HepG2 (cell line): ENCODE measurements at regions not wholly inside any gene's neighbourhood (a gene's known extent, or its start where the extent isn't known, plus 50 kb on each side); places are given as distances from the start of the nearest gene placed in this dataset.

Source experiments
- ATAC-seq: fragments of 200-7000 bp; cut with Tn5 transposase; 3 replicates; pipeline ENCODE4 v1.9.1; 2020; ENCODE audit warnings: mild to moderate bottlenecking, moderate library complexity
- BruUV-seq: library from RNA; stranded (reverse); fragments of 400-500 nt; replicated peaks from 2 replicates; lab custom pipeline; 2021; lab: Mats Ljungman, UMichigan
- CTCF ChIA-PET: fragments of 300-600 bp; formaldehyde crosslinking; extraction: SDS; loops from one replicate; lab custom pipeline; 2021; ENCODE audit warnings: low total read pairs, inconsistent platforms, low intra/inter-chr PET ratio; lab: Yijun Ruan, JAX
- POLR2A ChIA-PET: fragments of 350-600 bp; sonication (Branson Sonifier 250); formaldehyde crosslinking; loops from one replicate; lab custom pipeline; 2020; ENCODE audit warnings: antibody characterized with exemption, inconsistent platforms; lab: Yijun Ruan, JAX
- DNase-seq: peaks from one replicate; pipeline ENCODE4 v3.0.0-alpha.2; 2015; ENCODE audit warnings: low spot score
- FAIRE-seq: peaks from 3 replicates; lab custom pipeline; 2011; peaks lifted over from hg19 to GRCh38; lab: Jason Lieb, UNC
- H2AFZ ChIP-seq: one replicate; pipeline ENCODE4 v1.6.1; 2011; ENCODE audit warnings: low read length, inconsistent platforms
- H3K27ac ChIP-seq: fragments of 300-600 bp; 3 replicates; pipeline ENCODE4 v1.8.0; 2011; ENCODE audit warnings: mixed run types, mild to moderate bottlenecking, mixed read lengths, low read length, inconsistent platforms; ENCODE audit not compliant: insufficient read depth; ENCODE audit errors: extremely low read length
- H3K27me3 ChIP-seq, 2 experiments: fragments of 200-600 bp in 1 of 2; 2 replicates in 1 of 2; 3 replicates in 1 of 2; pipeline versions ENCODE4 v1.6.0 to v1.8.0; 2011; ENCODE audit warnings: low read length in 2 of 2, mild to moderate bottlenecking in 2 of 2, moderate library complexity in 2 of 2, inconsistent platforms in 1 of 2; ENCODE audit not compliant: insufficient read depth in 2 of 2, control insufficient read depth in 1 of 2
- H3K36me3 ChIP-seq, 2 experiments: fragments of 200-600 bp in 1 of 2; replicated peaks in 1 of 2; 2 replicates in 1 of 2; 3 replicates in 1 of 2; pipeline versions ENCODE4 v1.5.1 to v1.8.0; 2011; ENCODE audit warnings: low read length in 2 of 2, inconsistent platforms in 1 of 2; ENCODE audit not compliant: insufficient read depth in 2 of 2, control insufficient read depth in 1 of 2
- H3K4me1 ChIP-seq: 2 replicates; pipeline ENCODE4 v1.5.1; 2012; ENCODE audit warnings: low read length, inconsistent platforms; ENCODE audit not compliant: insufficient read depth
- H3K4me2 ChIP-seq: 2 replicates; pipeline ENCODE4 v1.6.0; 2011; ENCODE audit warnings: low read depth, low read length, inconsistent platforms
- H3K4me3 ChIP-seq, 3 experiments: fragments of 200-600 bp in 1 of 3; sonication (generic), shearing (Covaris generic) in 1 of 3; replicated peaks in 1 of 3; 2 replicates each; pipeline ENCODE4 v1.5.1; 2011 to 2016; ENCODE audit warnings: low read length in 3 of 3, inconsistent platforms in 2 of 3, low read depth in 2 of 3, mild to moderate bottlenecking in 2 of 3, control low read depth in 1 of 3, mixed read lengths in 1 of 3; ENCODE audit not compliant: insufficient read depth in 1 of 3
- H3K79me2 ChIP-seq: one replicate; pipeline ENCODE4 v1.6.1; 2011; ENCODE audit warnings: low read length, inconsistent platforms; ENCODE audit not compliant: insufficient read depth
- H3K9ac ChIP-seq: 2 replicates; pipeline ENCODE4 v1.6.0; 2011; ENCODE audit warnings: mild to moderate bottlenecking, low read depth, low read length, inconsistent platforms; ENCODE audit not compliant: insufficient read depth
- H3K9me3 ChIP-seq: 2 replicates; pipeline ENCODE4 v1.5.1; 2012; ENCODE audit warnings: mild to moderate bottlenecking, low read length
- H4K20me1 ChIP-seq: 2 replicates; pipeline ENCODE4 v1.6.0; 2011; ENCODE audit warnings: inconsistent platforms, mild to moderate bottlenecking, low read length, moderate library complexity; ENCODE audit not compliant: insufficient read depth
- BHLHE40 ChIP-seq: IDR thresholded peaks from 2 replicates; pipeline ENCODE4 v1.6.1; 2011; ENCODE audit warnings: low read length, improper control_type of control experiment
- CEBPB ChIP-seq: IDR thresholded peaks from 2 replicates; pipeline ENCODE4 v1.6.1; 2011; ENCODE audit warnings: low read depth, low read length, improper control_type of control experiment, borderline replicate concordance
- MAFK ChIP-seq, 2 experiments: IDR thresholded peaks in 1 of 2; conservative IDR thresholded peaks in 1 of 2; 2 replicates each; pipeline ENCODE4 v1.6.1; 2011; ENCODE audit warnings: improper control_type of control experiment in 2 of 2, low read length in 2 of 2
- ZHX2 ChIP-seq, 2 experiments: sonication (generic) in 1 of 2; formaldehyde crosslinking in 1 of 2; IDR thresholded peaks; 2 replicates each; pipeline versions ENCODE4 v1.6.1 to v1.9.0; 2014 to 2022; ENCODE audit warnings: antibody characterized with exemption in 1 of 2, borderline replicate concordance in 1 of 2, inconsistent platforms in 1 of 2, low read depth in 1 of 2, missing genetic modification reagents in 1 of 2
- WGBS: methylation state at CpG from one replicate; pipeline ENCODE4 v1.1.6; 2017; ENCODE audit warnings: low lambda C conversion rate; 5-methylcytosine and 5-hydroxymethylcytosine counted together
- in situ Hi-C: cut with HindIII; loops from 2 replicates; pipeline ENCODE4 v1.10.0; 2017; ENCODE audit warnings: low pct_unique_long_range_greater_than_20kb; ENCODE audit not compliant: extremely low pct_ligation_motif_present
- intact Hi-C: fragments of 100-400 bp; cut with micrococcal nuclease; formaldehyde crosslinking; loops from one replicate; pipeline ENCODE4 v1.10.0; 2022; ENCODE audit not compliant: unreplicated experiment

DNA sequence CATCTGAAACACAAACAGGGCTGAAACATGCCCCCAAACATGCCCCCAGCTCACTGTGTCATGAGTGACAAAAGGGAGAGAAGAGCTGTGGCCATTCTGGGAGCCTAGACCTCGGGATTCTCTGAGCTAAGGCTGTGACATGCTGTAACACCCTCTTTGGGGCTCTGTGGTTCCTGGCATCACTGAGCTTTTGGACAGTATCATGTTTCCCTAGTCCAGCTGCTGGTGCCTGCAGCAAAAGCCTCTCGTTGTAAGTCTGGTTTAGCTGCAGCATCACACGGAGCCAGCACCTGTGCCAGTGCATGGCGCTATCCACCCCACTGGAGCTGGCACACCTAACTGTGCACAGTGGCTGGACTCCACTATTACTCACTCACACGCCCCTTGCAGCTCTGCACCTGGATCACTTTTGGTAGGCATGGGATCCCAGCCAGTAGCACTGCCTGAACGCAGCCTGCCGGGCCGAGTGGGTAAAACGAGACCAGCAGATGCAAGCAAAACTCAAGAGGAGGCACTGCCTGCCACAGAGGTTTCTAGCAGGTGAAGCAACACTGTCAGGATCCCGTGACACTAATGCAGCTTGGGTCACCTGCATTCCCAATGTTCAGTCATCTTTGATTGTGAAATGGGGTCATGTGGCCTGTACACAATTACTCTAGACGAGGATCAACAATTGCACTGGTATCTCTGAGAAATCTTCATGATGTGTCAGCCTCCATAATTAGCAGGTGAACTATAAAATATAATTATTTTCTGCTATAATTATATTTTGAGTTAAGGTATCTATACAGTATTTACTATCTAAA is 547.2 kb downstream of the ZNF804A start:
- no peaks in the 10 kb centered on the region for H3K27me3 ChIP-seq
- WGBS = 9% methylated on average over 11 of the region's 11 CpGs
- ChIA-PET POLR2A (no interaction called here), CTCF (no interaction called here)
- H3K79me2 ChIP-seq = no peaks in the 10 kb centered on the region
- FAIRE-seq (no peak), ATAC-seq (peak; percentile 58), DNase-seq (peak; percentile 10)
- no peak overlapping the region for H2AFZ ChIP-seq
- no peak overlapping the region for H3K9ac ChIP-seq
- no peak overlapping the region for H3K4me3 ChIP-seq
- intact Hi-C loops = no loop called here
- no peaks in the 10 kb centered on the region for H3K36me3 ChIP-seq
- H3K9me3 ChIP-seq = no peaks in the 10 kb centered on the region
- H4K20me1 ChIP-seq = no peaks in the 10 kb centered on the region
- H3K27ac ChIP-seq = no peak overlapping the region
- H3K4me1 ChIP-seq = no peaks in the 10 kb centered on the region
- in situ Hi-C loops = no loop called here
- TF ChIP-seq CEBPB = peak; percentile 71; the same call in 1 of the 2 replicates
- TF ChIP-seq ZHX2 (IDR thresholded peaks at IDR 0.05; ENCODE audit: low read depth) = no peak
- TF ChIP-seq ZHX2 (CRISPR knock-in tag; IDR thresholded peaks at IDR 0.05; ENCODE audit: borderline replicate concordance) = no peak
- peak; percentile 26; the same call in 1 of the 2 replicates for TF ChIP-seq BHLHE40
- TF ChIP-seq MAFK (conservative IDR thresholded peaks at IDR 0.05 in 1 of 2, IDR thresholded peaks at IDR 0.05 in 1 of 2; ENCODE audit: low read length in 2 of 2) = 0 out of 4 replicates have a peak, but pooled peaks of 1 of the 2 experiments have one; percentile 1
- H3K4me2 ChIP-seq = no peak overlapping the region
- BruUV-seq = no TSS peak
